Caco-2 (cell line): ENCODE measurements at regions not wholly inside any gene's neighbourhood (a gene's known extent, or its start where the extent isn't known, plus 50 kb on each side); places are given as distances from the start of the nearest gene placed in this dataset.
A peak's percentile ranks its signal among the peaks of the same experiment; 100 is the strongest.

Source experiments
- BruUV-seq: library from RNA; stranded (reverse); fragments of 400-500 nt; replicated peaks from 2 replicates; lab custom pipeline; 2021; lab: Mats Ljungman, UMichigan
- CTCF ChIA-PET: fragments of 300-600 bp; sonication (Branson Sonifier 250); formaldehyde crosslinking; loops from one replicate; lab custom pipeline; 2022; ENCODE audit warnings: antibody characterized with exemption; lab: Charles Lee
- POLR2A ChIA-PET: fragments of 300-600 bp; sonication (Branson Sonifier 250); formaldehyde crosslinking; loops from one replicate; lab custom pipeline; 2022; ENCODE audit warnings: antibody characterized with exemption; lab: Charles Lee
- DNase-seq, 2 experiments: peaks; one replicate each; pipeline versions ENCODE4 v3.0.0 to v3.0.0-alpha.2; 2020 to 2022
- H3K27me3 ChIP-seq: replicated peaks from 2 replicates; pipeline ENCODE4 v1.6.0; 2011; ENCODE audit warnings: low read length; ENCODE audit not compliant: control insufficient read depth, insufficient read depth
- H3K36me3 ChIP-seq: 2 replicates; pipeline ENCODE4 v1.5.1; 2011; ENCODE audit warnings: low read length; ENCODE audit not compliant: control insufficient read depth, insufficient read depth
- H3K4me1 ChIP-seq: fragments of 250-450 bp; sonication (Bioruptor Pico); 2 replicates; pipeline ENCODE4 v1.5.1; 2020; ENCODE audit warnings: mild to moderate bottlenecking
- H3K4me3 ChIP-seq: 2 replicates; pipeline ENCODE4 v1.5.1; 2011; ENCODE audit warnings: low read depth, mild to moderate bottlenecking, control low read depth, low read length
- H3K9me3 ChIP-seq: fragments of 250-450 bp; sonication (Bioruptor Pico); 2 replicates; pipeline ENCODE4 v1.5.1; 2020; ENCODE audit warnings: mild to moderate bottlenecking, moderate library complexity
- H3K27ac Mint-ChIP-seq: one replicate; pipeline ENCODE4 v1.8.0; 2022; ENCODE audit warnings: mixed read lengths; ENCODE audit not compliant: unreplicated experiment
- H3K27me3 Mint-ChIP-seq: one replicate; pipeline ENCODE4 v1.8.0; 2022; ENCODE audit warnings: mixed read lengths; ENCODE audit not compliant: insufficient read depth, unreplicated experiment
- H3K36me3 Mint-ChIP-seq: one replicate; pipeline ENCODE4 v1.8.0; 2022; ENCODE audit warnings: mild to moderate bottlenecking, mixed read lengths; ENCODE audit not compliant: insufficient read depth, unreplicated experiment
- H3K4me1 Mint-ChIP-seq: one replicate; pipeline ENCODE4 v1.8.0; 2022; ENCODE audit warnings: low read depth, mixed read lengths; ENCODE audit not compliant: unreplicated experiment
- H3K4me3 Mint-ChIP-seq: one replicate; pipeline ENCODE4 v1.8.0; 2022; ENCODE audit warnings: mild to moderate bottlenecking, moderate library complexity, mixed read lengths; ENCODE audit not compliant: unreplicated experiment
- H3K9me3 Mint-ChIP-seq: one replicate; pipeline ENCODE4 v1.8.0; 2022; ENCODE audit warnings: mixed read lengths; ENCODE audit not compliant: unreplicated experiment
- CTCF ChIP-seq, 2 experiments: fragments of 200-600 bp in 1 of 2; IDR thresholded peaks; 1 replicate in 1 of 2; 2 replicates in 1 of 2; pipeline versions ENCODE4 v1.5.1 to v1.8.0; 2011 to 2022; ENCODE audit warnings: antibody characterized with exemption in 1 of 2, control low read depth in 1 of 2, inconsistent platforms in 1 of 2, low read depth in 1 of 2, low read length in 1 of 2, mild to moderate bottlenecking in 1 of 2, moderate library complexity in 1 of 2; ENCODE audit not compliant: insufficient read depth in 1 of 2, severe bottlenecking in 1 of 2, unreplicated experiment in 1 of 2
- intact Hi-C: fragments of 100-400 bp; cut with micrococcal nuclease; formaldehyde crosslinking; loops from one replicate; pipeline ENCODE4 v1.10.0; 2022; ENCODE audit not compliant: unreplicated experiment

GRCh38 chr6:41470029-41470330 is 76.2 kb upstream of the FOXP4 start:
- H3K36me3 ChIP-seq = no peaks in the 10 kb centered on the region
- H3K4me3 ChIP-seq = no peak overlapping the region
- DNase-seq = no peak
- H3K9me3 ChIP-seq = no peaks in the 10 kb centered on the region
- H3K27me3 ChIP-seq = no peaks in the 10 kb centered on the region
- H3K9me3 Mint-ChIP-seq = no peaks in the 10 kb centered on the region
- H3K27me3 Mint-ChIP-seq = no peaks in the 10 kb centered on the region
- intact Hi-C loops = no loop called here
- peaks cover 27% of the 10 kb centered on the region for H3K4me1 ChIP-seq
- BruUV-seq = no TSS peak
- H3K36me3 Mint-ChIP-seq = peaks cover 6% of the 10 kb centered on the region
- peak overlapping the region; percentile 45 for H3K4me3 Mint-ChIP-seq
- H3K4me1 Mint-ChIP-seq = peaks cover 24% of the 10 kb centered on the region
- no peak for TF ChIP-seq CTCF (IDR thresholded peaks at IDR 0.05; ENCODE audit: insufficient read depth in 1 of 2, low read depth in 1 of 2, low read length in 1 of 2, severe bottlenecking in 1 of 2, unreplicated experiment in 1 of 2)
- CTCF ChIA-PET = no interaction called here
- POLR2A ChIA-PET = interaction anchor here (0.5 kb wide), 1 partner anchor 10 kb away, joined by 5 read pairs; no protein-coding TSS in a partner anchor
- peak overlapping the region; percentile 58 for H3K27ac Mint-ChIP-seq

GRCh38 chr6:41470331-41471063 is 75.7 kb upstream of the FOXP4 start:
- Histone ChIP-seq H3K4me3 (no peak overlapping the region), H3K4me1 (peaks cover 27% of the 10 kb centered on the region), H3K36me3 (no peaks in the 10 kb centered on the region), H3K9me3 (no peaks in the 10 kb centered on the region), H3K27me3 (no peaks in the 10 kb centered on the region)
- Mint-ChIP-seq H3K4me1 (peaks cover 24% of the 10 kb centered on the region), H3K36me3 (peaks cover 6% of the 10 kb centered on the region), H3K4me3 (no peak overlapping the region), H3K27me3 (no peaks in the 10 kb centered on the region), H3K9me3 (no peaks in the 10 kb centered on the region), H3K27ac (no peak overlapping the region)
- no TSS peak for BruUV-seq
- no peak for TF ChIP-seq CTCF (IDR thresholded peaks at IDR 0.05; ENCODE audit: insufficient read depth in 1 of 2, low read depth in 1 of 2, low read length in 1 of 2, severe bottlenecking in 1 of 2, unreplicated experiment in 1 of 2)
- CTCF ChIA-PET = no interaction called here
- POLR2A ChIA-PET = interaction anchor here (0.5 kb wide), 1 partner anchor 10 kb away, joined by 5 read pairs; no protein-coding TSS in a partner anchor
- intact Hi-C loops = no loop called here
- no peak for DNase-seq

GRCh38 chr6:41471064-41471895 is 74.9 kb upstream of the FOXP4 start:
- DNase-seq = no peak
- Mint-ChIP-seq H3K4me1 (peaks cover 24% of the 10 kb centered on the region), H3K9me3 (no peaks in the 10 kb centered on the region), H3K27me3 (no peaks in the 10 kb centered on the region), H3K27ac (peak overlapping the region; percentile 21), H3K4me3 (no peak overlapping the region), H3K36me3 (peaks cover 6% of the 10 kb centered on the region)
- CTCF ChIA-PET = interaction anchor here (0.5 to 1.1 kb wide), 2 partner anchors 8 to 133 kb away, joined by 3 to 7 read pairs; no protein-coding TSS in a partner anchor
- H3K9me3 ChIP-seq = no peaks in the 10 kb centered on the region
- no peaks in the 10 kb centered on the region for H3K36me3 ChIP-seq
- POLR2A ChIA-PET = no interaction called here
- BruUV-seq = no TSS peak
- intact Hi-C loops = no loop called here
- H3K4me1 ChIP-seq = peaks cover 27% of the 10 kb centered on the region
- no peak overlapping the region for H3K4me3 ChIP-seq
- no peak for TF ChIP-seq CTCF (IDR thresholded peaks at IDR 0.05; ENCODE audit: insufficient read depth in 1 of 2, low read depth in 1 of 2, low read length in 1 of 2, severe bottlenecking in 1 of 2, unreplicated experiment in 1 of 2)
- no peaks in the 10 kb centered on the region for H3K27me3 ChIP-seq
